HPDE6-E6E7 (cell line): ENCODE measurements at regions not wholly inside any gene's neighbourhood (a gene's known extent, or its start where the extent isn't known, plus 50 kb on each side); places are given as distances from the start of the nearest gene placed in this dataset.
A peak's percentile ranks its signal among the peaks of the same experiment; 100 is the strongest.
"Not testable (repeated sequence)": the region's sequence is repeated elsewhere in the genome, so short reads cannot be mapped to it uniquely, and the experiment has no call there.

ENCODE experiments used
- DNase-seq: peaks from one replicate; pipeline ENCODE4 v3.0.0; 2011; ENCODE audit warnings: missing footprints; ENCODE audit errors: extremely low spot score

- DNase-seq = no peak
Observed at GRCh38 chr14:38056270-38056669, 151.4 kb upstream of the SSTR1 start.

GRCh38 chr14:38062223-38062622 lies 145.5 kb upstream of the SSTR1 start:
- not testable (repeated sequence) for DNase-seq

- no peak for DNase-seq
Observed at GRCh38 chr14:38063711-38064320, 143.9 kb upstream of the SSTR1 start.

GRCh38 chr14:38065106-38065762 lies 142.5 kb upstream of the SSTR1 start:
- DNase-seq = no peak

- DNase-seq = no peak
Observed at GRCh38 chr14:38070061-38070588, 137.6 kb upstream of the SSTR1 start.

- no peak for DNase-seq
Observed at GRCh38 chr14:38073641-38074040, 134.1 kb upstream of the SSTR1 start.

GRCh38 chr14:38074081-38074480 lies 133.6 kb upstream of the SSTR1 start:
- DNase-seq = no peak

- no peak for DNase-seq
Observed at GRCh38 chr14:38074754-38075153, 132.9 kb upstream of the SSTR1 start.

GRCh38 chr14:38078393-38078792 lies 129.3 kb upstream of the SSTR1 start:
- peak; percentile 14 for DNase-seq

GRCh38 chr14:38079268-38079667 lies 128.4 kb upstream of the SSTR1 start:
- DNase-seq = peak; percentile 29

- no peak for DNase-seq
Observed at GRCh38 chr14:38079886-38080285, 127.8 kb upstream of the SSTR1 start.

GRCh38 chr14:38080696-38081095 lies 127.0 kb upstream of the SSTR1 start:
- no peak for DNase-seq

GRCh38 chr14:38083039-38083438 lies 124.7 kb upstream of the SSTR1 start:
- no peak for DNase-seq

GRCh38 chr14:38089123-38089522 lies 118.6 kb upstream of the SSTR1 start:
- no peak for DNase-seq

- no peak for DNase-seq
Observed at GRCh38 chr14:38090506-38090905, 117.2 kb upstream of the SSTR1 start.

- DNase-seq = peak; percentile 15
Observed at GRCh38 chr14:38098074-38098836, 109.4 kb upstream of the SSTR1 start.

GRCh38 chr14:38101679-38102078 lies 106.0 kb upstream of the SSTR1 start:
- DNase-seq = no peak

GRCh38 chr14:38103542-38104225 lies 104.0 kb upstream of the SSTR1 start:
- DNase-seq = no peak

GRCh38 chr14:38105106-38105702 lies 102.5 kb upstream of the SSTR1 start:
- DNase-seq = no peak

GRCh38 chr14:38107216-38107631 lies 100.5 kb upstream of the SSTR1 start:
- no peak for DNase-seq

- DNase-seq = no peak
Observed at GRCh38 chr14:38108681-38109080, 99.0 kb upstream of the SSTR1 start.

GRCh38 chr14:38110258-38110657 lies 97.4 kb upstream of the SSTR1 start:
- no peak for DNase-seq
